MM.1S (cell line): ENCODE measurements at regions not wholly inside any gene's neighbourhood (a gene's known extent, or its start where the extent isn't known, plus 50 kb on each side); places are given as distances from the start of the nearest gene placed in this dataset.

ENCODE experiments used
- DNase-seq: peaks from one replicate; pipeline ENCODE4 v3.0.0-alpha.2; 2015
- H2AFZ ChIP-seq: fragments of 300-600 bp; sonication (generic); 2 replicates; pipeline ENCODE4 v1.6.0; 2016; ENCODE audit warnings: antibody characterized with exemption, low read length
- H3F3A ChIP-seq: fragments of 300-600 bp; sonication (generic); 2 replicates; pipeline ENCODE4 v1.6.1; 2016; ENCODE audit warnings: mild to moderate bottlenecking, antibody characterized with exemption, low read length, moderate library complexity, mixed read lengths; ENCODE audit not compliant: insufficient read depth
- H3K27ac ChIP-seq: fragments of 300-600 bp; sonication (generic); 2 replicates; pipeline ENCODE4 v1.5.1; 2016; ENCODE audit warnings: mild to moderate bottlenecking, low read length
- H3K27me3 ChIP-seq: fragments of 300-600 bp; sonication (generic); replicated peaks from 2 replicates; pipeline ENCODE4 v1.6.0; 2016; ENCODE audit warnings: low read length; ENCODE audit not compliant: insufficient read depth
- H3K36me3 ChIP-seq: fragments of 300-600 bp; sonication (generic); replicated peaks from 2 replicates; pipeline ENCODE4 v1.6.1; 2016; ENCODE audit warnings: mild to moderate bottlenecking, low read length, mixed read lengths; ENCODE audit not compliant: insufficient read depth
- H3K4me1 ChIP-seq: fragments of 300-600 bp; sonication (generic); 2 replicates; pipeline ENCODE4 v1.6.1; 2016; ENCODE audit warnings: low read length, mixed read lengths
- H3K4me2 ChIP-seq: fragments of 300-600 bp; sonication (generic); 2 replicates; pipeline ENCODE4 v1.6.0; 2016; ENCODE audit warnings: low read depth, low read length
- H3K4me3 ChIP-seq: fragments of 300-600 bp; sonication (generic); 2 replicates; pipeline ENCODE4 v1.5.1; 2016; ENCODE audit warnings: low read length, mixed read lengths
- H3K79me2 ChIP-seq: fragments of 300-600 bp; sonication (generic); 2 replicates; pipeline ENCODE4 v1.6.1; 2016; ENCODE audit warnings: mixed run types, low read length, mixed read lengths
- H3K9ac ChIP-seq: fragments of 300-600 bp; sonication (generic); 2 replicates; pipeline ENCODE4 v1.6.1; 2016; ENCODE audit warnings: low read length, mixed read lengths
- H3K9me2 ChIP-seq: fragments of 300-600 bp; sonication (generic); replicated peaks from 2 replicates; pipeline ENCODE4 v1.6.1; 2016; ENCODE audit warnings: mild to moderate bottlenecking, low read length, mixed read lengths; ENCODE audit not compliant: insufficient read depth
- H3K9me3 ChIP-seq: fragments of 300-600 bp; sonication (generic); replicated peaks from 2 replicates; pipeline ENCODE4 v1.6.1; 2016; ENCODE audit warnings: mild to moderate bottlenecking, low read length, mixed read lengths; ENCODE audit not compliant: insufficient read depth
- H4K20me1 ChIP-seq: fragments of 300-600 bp; sonication (generic); 2 replicates; pipeline ENCODE4 v1.6.1; 2016; ENCODE audit warnings: mild to moderate bottlenecking, low read length, moderate library complexity, mixed read lengths; ENCODE audit not compliant: insufficient read depth
- CTCF ChIP-seq: fragments of 300-600 bp; sonication (generic); IDR thresholded peaks from 2 replicates; pipeline ENCODE4 v1.5.1; 2016; ENCODE audit warnings: antibody characterized with exemption, low read length, mixed read lengths
- EZH2 ChIP-seq: fragments of 300-600 bp; sonication (generic); optimal IDR thresholded peaks from 2 replicates; pipeline ENCODE3; 2017; ENCODE audit warnings: low read depth, mild to moderate bottlenecking, antibody characterized with exemption, low read length, mixed read lengths
- EZH2phosphoT487 ChIP-seq: fragments of 300-600 bp; sonication (generic); IDR thresholded peaks from 2 replicates; pipeline ENCODE4 v1.6.1; 2018; ENCODE audit warnings: antibody characterized with exemption, low read length

- H4K20me1 ChIP-seq = no peaks in the 10 kb centered on the region
- no peak overlapping the region for H3K4me2 ChIP-seq
- no peaks in the 10 kb centered on the region for H3K4me1 ChIP-seq
- H3K9me2 ChIP-seq = no peaks in the 10 kb centered on the region
- H3K27me3 ChIP-seq = peaks cover 13% of the 10 kb centered on the region
- H3K79me2 ChIP-seq = no peaks in the 10 kb centered on the region
- no peaks in the 10 kb centered on the region for H3K9me3 ChIP-seq
- no peaks in the 10 kb centered on the region for H3K36me3 ChIP-seq
- DNase-seq = no peak
- no peak overlapping the region for H2AFZ ChIP-seq
- TF ChIP-seq EZH2 = no peak
- TF ChIP-seq CTCF = no peak
- TF ChIP-seq EZH2phosphoT487 = no peak
- no peak overlapping the region for H3K27ac ChIP-seq
- no peaks in the 10 kb centered on the region for H3F3A ChIP-seq
- H3K9ac ChIP-seq = no peak overlapping the region
- no peak overlapping the region for H3K4me3 ChIP-seq
Observed at GRCh38 chr10:125222515-125223308, 62.3 kb upstream of the CTBP2 start.

DNA sequence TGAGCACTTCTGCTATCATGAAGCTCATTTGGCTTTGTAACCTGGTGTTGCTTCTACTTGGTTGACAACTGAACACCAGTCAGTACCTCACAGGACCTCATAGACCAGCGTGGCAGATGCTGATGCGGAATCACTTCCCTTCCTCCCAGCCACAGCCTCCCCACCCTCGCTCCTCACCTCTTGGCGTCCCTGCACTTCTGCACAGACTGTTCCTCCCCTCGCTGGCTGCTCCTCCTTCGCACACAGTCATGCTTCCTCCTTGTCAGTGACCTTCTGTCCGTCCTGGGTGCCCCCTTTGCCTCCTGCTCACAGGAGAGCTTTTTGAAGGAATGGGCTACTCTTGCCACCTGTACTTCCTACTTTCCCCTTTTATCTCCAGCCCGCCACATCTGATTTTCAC lies 61.4 kb upstream of the CTBP2 start:
- Histone ChIP-seq H3K9me2 (no peaks in the 10 kb centered on the region), H4K20me1 (no peaks in the 10 kb centered on the region), H2AFZ (no peak overlapping the region), H3K79me2 (no peaks in the 10 kb centered on the region), H3K4me2 (no peak overlapping the region), H3F3A (no peaks in the 10 kb centered on the region), H3K36me3 (no peaks in the 10 kb centered on the region), H3K4me1 (no peaks in the 10 kb centered on the region), H3K9ac (no peak overlapping the region), H3K9me3 (no peaks in the 10 kb centered on the region), H3K4me3 (no peak overlapping the region), H3K27ac (no peak overlapping the region), H3K27me3 (peaks cover 15% of the 10 kb centered on the region)
- DNase-seq = no peak
- TF ChIP-seq EZH2 = no peak
- no peak for TF ChIP-seq CTCF
- TF ChIP-seq EZH2phosphoT487 = no peak

- Histone ChIP-seq H4K20me1 (no peaks in the 10 kb centered on the region), H3K36me3 (no peaks in the 10 kb centered on the region), H3K27me3 (peaks cover 18% of the 10 kb centered on the region), H3K9ac (no peak overlapping the region), H3F3A (no peaks in the 10 kb centered on the region), H3K4me1 (no peaks in the 10 kb centered on the region), H2AFZ (no peak overlapping the region), H3K27ac (no peak overlapping the region), H3K9me3 (no peaks in the 10 kb centered on the region), H3K9me2 (no peaks in the 10 kb centered on the region), H3K4me3 (no peak overlapping the region), H3K4me2 (no peak overlapping the region), H3K79me2 (no peaks in the 10 kb centered on the region)
- TF ChIP-seq EZH2phosphoT487 (no peak), EZH2 (no peak), CTCF (no peak)
- DNase-seq = no peak
Observed at GRCh38 chr10:125219776-125220175, 59.4 kb upstream of the CTBP2 start.
